LNCAP (cell line): ENCODE measurements at regions not wholly inside any gene's neighbourhood (a gene's known extent, or its start where the extent isn't known, plus 50 kb on each side); places are given as distances from the start of the nearest gene placed in this dataset.

ENCODE experiments used
- CTCF ChIP-seq: fragments of 450-650 bp; IDR thresholded peaks from 2 replicates; pipeline ENCODE4 v1.5.1; 2017; ENCODE audit warnings: mild to moderate bottlenecking

- TF ChIP-seq CTCF, result no peak
These were observed 95.2 kb downstream of the EDN1 start for GRCh38 chr6:12385316-12385715.

GRCh38 chr6:12386816-12387215 lies 96.7 kb downstream of the EDN1 start:
- TF ChIP-seq CTCF, result no peak

GRCh38 chr6:12391472-12391871 lies 101.3 kb downstream of the EDN1 start:
- no peak for TF ChIP-seq CTCF

- TF ChIP-seq CTCF, result no peak
These were observed 102.3 kb downstream of the EDN1 start for GRCh38 chr6:12392490-12392889.

GRCh38 chr6:12393100-12393499 lies 102.9 kb downstream of the EDN1 start:
- TF ChIP-seq CTCF, result no peak

- TF ChIP-seq CTCF, result no peak
These were observed 104.0 kb downstream of the EDN1 start for GRCh38 chr6:12394170-12394569.

- no peak for TF ChIP-seq CTCF
These were observed 105.7 kb downstream of the EDN1 start for GRCh38 chr6:12395898-12396297.

GRCh38 chr6:12401200-12401599 lies 111.0 kb downstream of the EDN1 start:
- TF ChIP-seq CTCF, result no peak
